HG03103 (cell line): ENCODE measurements at regions not wholly inside any gene's neighbourhood (a gene's known extent, or its start where the extent isn't known, plus 50 kb on each side); places are given as distances from the start of the nearest gene placed in this dataset.

Source experiments
- ATAC-seq: cut with Tn5 transposase; IDR thresholded peaks from one replicate; pipeline ENCODE4 v1.9.1; 2021; ENCODE audit warnings: low read depth; ENCODE audit not compliant: unreplicated experiment

- no peak for ATAC-seq
Measured at GRCh38 chr12:92216092-92216491, 70.4 kb upstream of the BTG1 start.

- ATAC-seq, result no peak
Measured at GRCh38 chr12:92215358-92215757, 69.7 kb upstream of the BTG1 start.

GRCh38 chr12:92213166-92213565 lies 67.5 kb upstream of the BTG1 start:
- no peak for ATAC-seq

GRCh38 chr12:92210071-92210470 lies 64.4 kb upstream of the BTG1 start:
- ATAC-seq, result no peak

- peak; percentile 78 for ATAC-seq
Measured at GRCh38 chr12:92208613-92209121, 63.0 kb upstream of the BTG1 start.

GRCh38 chr12:92206596-92206995 lies 61.0 kb upstream of the BTG1 start:
- no peak for ATAC-seq

GRCh38 chr12:92206011-92206410 lies 60.4 kb upstream of the BTG1 start:
- no peak for ATAC-seq

GRCh38 chr12:92199819-92200576 lies 54.4 kb upstream of the BTG1 start:
- ATAC-seq, result no peak

- ATAC-seq, result no peak
Measured at GRCh38 chr12:92197815-92198214, 52.2 kb upstream of the BTG1 start.

GRCh38 chr12:92196368-92196767 lies 50.7 kb upstream of the BTG1 start:
- ATAC-seq, result no peak
